OCI-M1 (cell line): ENCODE measurements at regions not wholly inside any gene's neighbourhood (a gene's known extent, or its start where the extent isn't known, plus 50 kb on each side); places are given as distances from the start of the nearest gene placed in this dataset.
"Not testable (repeated sequence)": the region's sequence is repeated elsewhere in the genome, so short reads cannot be mapped to it uniquely, and the experiment has no call there.

Experiments used
- DNase-seq: peaks from one replicate; lab custom pipeline; 2025; lab: John Stamatoyannopoulos, UW

DNA sequence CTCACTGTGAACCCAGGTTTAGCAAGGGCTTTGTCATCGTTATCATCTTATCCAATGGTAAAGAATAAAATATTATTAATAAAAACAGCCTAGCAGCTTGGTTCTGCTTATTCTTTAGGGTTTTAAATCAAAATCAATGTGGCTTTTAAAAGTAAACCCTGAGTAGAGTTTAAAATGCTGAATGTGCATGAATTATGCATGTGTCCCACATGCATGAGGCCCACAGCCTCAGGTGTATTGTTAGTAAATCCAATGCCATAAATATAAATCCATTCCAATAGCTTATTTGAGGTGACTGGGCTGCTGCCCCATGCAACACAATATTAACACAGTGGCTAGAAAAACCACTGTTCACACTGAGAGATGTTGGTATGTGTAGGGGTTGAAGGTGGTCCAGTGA, 254.1 kb downstream of the HNMT start:
- no peak for DNase-seq

DNA sequence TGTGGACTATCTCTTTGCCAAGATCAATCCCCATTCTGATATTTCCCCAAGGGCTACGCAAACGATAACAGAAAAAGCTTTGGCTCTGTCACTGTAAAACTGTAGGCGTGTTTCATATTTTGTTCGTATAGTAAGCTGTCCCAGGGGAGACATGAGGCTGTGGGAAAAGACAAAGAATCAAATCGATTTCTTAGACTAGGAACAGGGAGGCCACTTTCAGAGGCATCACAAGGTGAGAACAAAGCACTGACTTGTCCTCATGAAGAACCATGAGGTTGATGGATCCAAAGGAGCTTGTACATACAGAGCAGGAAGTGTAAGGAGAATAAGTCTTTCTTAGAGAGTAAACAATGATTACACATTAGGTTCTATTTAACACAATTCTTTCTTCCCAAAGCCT, 255.7 kb downstream of the HNMT start:
- DNase-seq = no peak

DNA sequence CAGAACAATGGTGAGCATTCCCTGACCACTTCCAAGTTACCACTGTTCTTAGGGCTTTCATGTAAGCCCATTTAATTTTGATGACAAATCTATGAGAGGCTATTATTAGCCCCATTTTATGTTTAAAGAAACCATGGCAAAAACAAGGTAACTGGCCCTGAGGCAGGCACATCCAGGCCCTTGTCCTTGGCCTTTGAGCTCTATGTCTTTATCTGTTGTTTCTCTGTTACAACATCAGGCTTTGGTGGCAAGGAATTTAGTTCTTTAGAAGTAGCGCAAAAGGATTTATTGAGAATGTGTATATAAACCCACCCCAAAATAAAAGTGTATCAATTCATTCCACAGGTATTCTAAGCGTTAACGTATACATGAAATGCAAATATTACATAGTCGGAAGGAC, 257.1 kb downstream of the HNMT start:
- no peak for DNase-seq

DNA sequence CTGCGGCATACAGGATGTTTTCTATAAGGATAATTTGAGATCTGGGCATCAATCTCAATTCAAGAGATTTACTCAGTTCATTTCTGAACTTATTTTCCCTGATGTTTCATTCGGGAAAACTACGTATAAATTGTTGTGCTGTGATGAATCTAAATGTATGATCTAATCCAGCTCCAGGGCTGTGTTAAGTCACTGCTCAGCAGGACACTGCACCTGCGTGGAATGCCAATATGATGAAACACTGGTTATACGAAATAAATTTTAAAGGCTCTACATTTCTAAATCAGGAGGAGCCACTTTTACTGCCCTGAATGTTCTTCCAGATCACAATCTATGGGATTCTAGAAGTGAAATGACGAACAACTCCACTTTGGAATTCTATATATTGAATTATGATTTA, 259.0 kb downstream of the HNMT start:
- no peak for DNase-seq

DNA sequence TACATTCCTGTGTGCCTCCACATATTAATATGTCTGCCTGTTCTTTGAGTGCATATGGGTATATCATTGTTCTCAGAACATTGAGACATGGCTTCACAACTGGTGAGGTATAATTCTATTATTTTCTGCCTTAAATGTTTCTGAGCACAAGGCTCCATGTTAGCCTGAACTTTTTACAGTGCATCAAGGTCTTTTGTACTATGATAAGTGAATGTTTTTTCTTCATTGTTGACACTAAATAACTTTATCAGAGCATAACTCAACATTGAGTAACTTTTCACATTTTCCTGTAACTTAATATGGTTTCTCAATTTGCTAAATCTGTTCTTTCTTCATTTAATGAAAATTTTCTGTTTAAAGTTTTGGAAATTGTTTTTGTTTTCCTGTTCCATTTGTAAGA, 262.9 kb downstream of the HNMT start:
- DNase-seq = no peak

DNA sequence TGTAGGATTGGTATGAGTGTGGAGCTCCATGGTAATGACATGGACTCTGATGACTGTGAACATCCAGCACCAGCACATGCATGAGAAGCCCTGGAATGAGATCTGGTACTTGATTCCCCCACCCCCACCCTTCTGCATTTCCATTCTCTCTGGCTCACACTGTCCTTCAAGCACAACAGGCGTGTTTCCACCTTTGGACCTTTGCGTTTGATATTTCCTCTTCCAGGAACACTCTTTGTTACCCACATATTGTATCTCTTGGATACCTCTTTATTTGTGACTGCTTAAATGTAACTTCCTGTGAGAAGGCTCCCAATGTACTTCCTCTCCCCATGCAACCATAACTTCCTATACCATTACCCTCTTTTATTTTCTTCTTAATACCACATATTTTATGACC, 263.8 kb downstream of the HNMT start:
- no peak for DNase-seq

DNA sequence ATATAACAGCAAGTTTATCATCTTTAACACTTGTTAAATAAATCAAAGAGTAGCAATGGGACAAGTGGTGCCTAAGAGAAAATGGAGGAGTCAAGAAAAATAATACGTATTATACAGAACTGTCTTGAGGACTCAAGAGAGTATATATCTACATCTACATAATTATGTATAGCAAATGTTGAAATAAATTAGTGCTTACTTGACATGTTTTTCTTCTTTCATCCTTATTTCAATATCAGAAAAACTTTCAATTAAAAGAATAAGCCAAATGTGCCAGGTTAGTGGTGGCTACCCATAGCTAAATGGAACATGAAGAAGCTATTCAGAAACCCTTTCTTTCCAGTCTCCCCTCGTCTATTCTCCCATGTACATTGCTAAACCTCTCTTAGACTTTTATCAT, 267.3 kb upstream of the SPOPL start:
- no peak for DNase-seq

DNA sequence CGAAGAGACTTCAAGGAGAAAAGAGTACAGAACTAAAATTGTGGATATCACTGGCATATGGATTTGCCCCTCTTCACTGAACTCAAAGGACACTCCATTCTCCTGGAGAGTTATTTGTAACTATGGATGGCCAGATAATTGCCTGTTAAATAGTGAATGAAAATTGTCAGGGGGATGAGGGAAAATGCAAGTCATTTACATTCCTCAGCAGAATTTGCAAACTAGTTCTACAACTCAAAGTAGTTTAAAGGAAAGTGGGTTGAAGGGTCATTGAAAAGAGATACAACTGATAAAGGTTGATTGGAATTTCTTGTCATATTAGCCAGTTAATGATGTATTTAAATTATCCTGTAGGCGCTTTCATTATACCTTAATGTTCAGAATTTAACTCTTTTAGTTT, 266.5 kb upstream of the SPOPL start:
- DNase-seq = no peak

DNA sequence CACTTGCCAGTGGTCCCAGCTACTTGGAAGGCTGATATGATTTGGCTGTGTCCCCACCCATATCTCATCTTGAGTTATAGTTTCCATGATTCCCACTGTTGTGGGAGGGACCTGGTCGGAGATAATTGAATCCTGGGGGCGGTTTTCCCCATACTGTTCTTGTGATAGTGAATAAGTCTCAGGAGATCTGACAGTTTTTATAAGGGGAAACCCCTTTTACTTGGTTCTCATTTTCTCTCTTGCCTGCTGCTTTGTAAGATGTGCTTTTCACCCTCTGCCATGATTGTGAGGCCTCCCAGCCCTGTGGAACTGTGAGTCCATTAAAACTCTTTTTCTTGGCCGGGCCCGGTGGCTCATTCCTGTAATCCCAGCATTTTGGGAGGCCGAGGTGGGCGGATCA, 265.4 kb upstream of the SPOPL start:
- DNase-seq = no peak

DNA sequence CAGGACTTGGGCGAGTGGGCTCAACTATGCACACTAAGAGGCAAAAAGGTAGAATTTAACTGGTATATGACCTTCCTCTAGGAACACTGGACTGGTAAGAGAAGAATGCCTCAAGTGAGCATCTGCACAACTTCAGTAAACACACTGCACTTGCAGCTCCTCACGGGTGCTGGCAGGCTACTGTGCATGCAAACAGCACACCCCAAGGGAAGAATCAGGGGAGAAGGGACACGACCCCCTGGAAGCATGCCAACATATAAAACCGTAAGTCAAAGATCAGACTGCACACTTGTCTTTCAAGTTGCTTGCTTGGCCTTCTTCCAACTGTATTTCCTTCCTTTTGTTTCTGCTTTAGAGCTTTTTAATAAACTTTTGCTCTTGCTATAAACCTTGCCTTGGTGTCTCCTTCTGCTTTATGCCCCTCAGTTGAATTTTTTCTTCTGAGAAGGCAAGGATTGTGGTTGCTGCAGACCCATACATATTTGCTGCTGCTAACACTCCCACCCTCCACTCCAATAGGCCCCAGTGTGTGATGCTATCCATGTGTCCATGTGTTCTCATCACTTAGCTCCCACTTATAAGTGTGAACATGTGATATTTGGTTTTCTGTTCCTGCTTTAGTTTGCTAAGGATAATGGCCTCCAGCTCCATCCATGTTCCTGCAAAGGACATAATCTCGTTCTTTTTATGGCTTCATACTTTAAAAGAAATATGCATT, 263.7 kb upstream of the SPOPL start:
- DNase-seq = no peak

DNA sequence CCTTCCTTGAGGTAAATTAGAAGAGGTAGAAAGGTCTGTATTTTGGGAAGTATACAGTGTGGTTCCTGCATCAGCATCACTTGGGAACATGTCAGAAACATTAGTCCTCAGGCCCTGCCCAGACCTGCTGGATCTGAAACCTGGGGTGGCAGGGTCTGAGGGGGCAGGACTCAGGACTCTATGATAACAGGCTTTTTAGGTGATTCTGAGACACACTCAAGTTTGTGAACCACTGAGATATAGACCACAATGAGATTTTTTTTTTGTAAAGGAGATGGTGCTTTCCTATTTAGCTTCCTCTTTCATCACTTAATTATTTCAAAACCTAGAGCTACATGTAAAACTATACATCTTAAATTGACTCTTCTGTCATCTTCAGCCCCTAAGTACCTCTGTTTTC, 262.7 kb upstream of the SPOPL start:
- DNase-seq = no peak

DNA sequence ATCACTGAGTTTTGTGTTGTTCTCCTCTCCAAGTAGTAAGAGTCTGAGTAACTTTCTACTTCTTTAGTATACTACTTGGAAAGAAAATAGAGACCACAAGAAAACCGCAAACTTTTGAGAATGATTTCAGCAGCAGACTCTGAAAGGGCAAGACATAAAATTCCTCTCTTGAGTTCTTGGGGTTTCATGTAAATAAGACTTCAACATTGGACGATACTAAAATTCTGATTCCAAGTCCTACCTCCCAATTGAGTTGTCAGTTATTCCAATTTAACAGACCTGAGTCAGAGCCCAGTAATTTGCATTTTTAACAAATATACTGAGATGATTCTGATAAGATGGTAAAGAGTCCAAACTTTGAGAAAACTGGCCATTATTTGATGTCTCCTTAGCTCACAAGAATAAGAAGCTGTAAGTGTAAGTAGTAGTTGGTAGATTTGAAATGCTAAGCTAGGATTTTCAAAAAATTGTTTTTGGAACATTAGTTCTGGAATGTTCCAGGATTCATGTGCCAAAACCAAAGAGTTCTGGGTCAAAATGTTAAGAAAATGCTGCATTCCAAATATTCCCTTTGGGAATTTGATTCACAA, 261.6 kb upstream of the SPOPL start:
- DNase-seq = no peak

DNA sequence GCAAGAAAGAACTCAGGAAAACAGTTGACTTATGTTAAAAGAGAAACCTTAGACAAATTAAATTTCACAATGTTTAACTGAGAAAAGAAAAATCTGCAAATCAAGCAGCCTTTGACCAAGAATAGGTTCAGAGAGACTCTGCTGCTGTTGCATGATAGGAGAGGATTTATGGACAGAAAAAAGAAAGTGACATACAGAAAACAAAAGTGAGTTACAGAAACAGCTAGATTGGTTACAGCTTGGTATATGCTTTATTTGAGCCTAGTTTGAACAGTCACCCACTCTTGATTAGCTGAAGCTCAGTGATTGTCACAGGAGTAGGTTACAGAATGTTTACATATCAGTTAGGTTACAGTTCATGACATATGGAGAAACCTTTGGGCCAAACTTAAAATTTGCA, 258.2 kb upstream of the SPOPL start:
- peak; percentile 10 for DNase-seq

DNA sequence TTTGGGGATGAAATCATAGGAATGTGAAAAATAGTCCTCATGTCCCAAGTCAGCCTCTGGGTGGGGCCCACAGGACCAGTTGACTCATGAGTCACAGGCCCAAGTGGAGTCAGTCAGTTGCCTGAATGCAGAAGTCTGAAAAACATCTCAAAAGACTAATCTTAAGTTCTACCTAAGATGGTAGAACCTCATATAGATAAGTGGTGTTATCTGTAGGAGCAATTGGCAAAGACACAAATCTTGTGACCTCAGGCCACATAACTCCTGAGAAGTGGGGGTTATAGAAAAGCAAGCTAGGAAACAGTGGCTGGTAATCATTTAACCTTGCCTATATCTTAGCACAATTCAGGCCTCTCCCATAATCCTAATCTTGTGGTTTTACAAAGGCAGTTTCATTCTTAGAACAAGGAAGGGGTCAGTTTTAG, 257.1 kb upstream of the SPOPL start:
- peak; percentile 80 for DNase-seq

DNA sequence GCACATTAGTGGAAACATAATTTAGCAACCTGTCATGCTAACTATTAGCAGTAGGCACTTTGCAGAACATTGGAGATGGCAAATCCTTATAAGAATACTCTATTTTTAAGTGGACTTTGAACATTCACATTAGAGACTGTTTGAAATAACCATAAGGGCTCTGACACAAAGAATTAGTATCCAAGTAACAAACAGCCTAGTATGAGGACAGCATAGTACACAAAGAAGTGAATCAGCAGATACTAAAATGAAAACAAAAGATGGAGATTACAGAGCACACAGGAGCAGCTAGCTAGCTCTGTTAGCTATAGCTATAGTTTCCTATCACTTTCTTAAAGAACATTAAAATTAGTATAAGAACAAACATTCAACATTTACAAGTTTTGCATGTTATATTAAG, 256.3 kb upstream of the SPOPL start:
- no peak for DNase-seq

DNA sequence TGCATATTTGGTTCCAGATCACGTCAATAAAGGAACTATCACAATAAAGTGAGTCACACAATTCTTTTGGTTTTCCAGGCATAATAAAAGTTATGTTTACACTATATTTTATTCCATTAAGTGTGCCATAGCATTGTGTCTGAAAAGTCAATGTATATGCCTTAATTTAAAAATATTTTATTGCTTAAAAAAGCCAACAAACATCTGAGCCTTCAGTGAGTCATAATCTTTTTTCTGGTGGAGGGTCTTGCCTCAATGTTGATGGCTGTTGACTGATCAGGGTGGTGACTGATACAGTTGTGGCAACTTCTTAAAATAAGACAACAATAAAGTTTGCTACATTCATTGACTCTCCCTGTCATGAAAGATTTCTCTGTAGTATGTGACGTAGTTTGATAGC, 254.3 kb upstream of the SPOPL start:
- DNase-seq = no peak

DNA sequence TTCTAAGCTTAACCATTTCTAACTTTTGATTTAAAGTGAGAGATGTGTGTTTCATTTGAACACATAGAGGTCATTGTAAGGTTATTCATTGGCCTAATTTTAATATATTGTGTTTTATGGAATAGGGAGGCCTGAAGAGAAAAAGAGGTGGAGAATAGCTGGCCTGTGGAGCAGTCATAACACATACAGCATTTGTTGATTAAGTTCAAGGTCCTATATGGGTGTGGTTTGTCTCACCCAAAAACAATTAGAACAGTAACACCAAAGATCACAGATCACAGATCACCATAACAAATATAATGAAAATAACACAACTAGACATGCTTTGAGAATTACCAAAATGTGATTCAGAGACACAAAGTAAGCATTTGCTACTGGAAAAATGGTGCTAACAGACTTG, 252.4 kb upstream of the SPOPL start:
- no peak for DNase-seq

DNA sequence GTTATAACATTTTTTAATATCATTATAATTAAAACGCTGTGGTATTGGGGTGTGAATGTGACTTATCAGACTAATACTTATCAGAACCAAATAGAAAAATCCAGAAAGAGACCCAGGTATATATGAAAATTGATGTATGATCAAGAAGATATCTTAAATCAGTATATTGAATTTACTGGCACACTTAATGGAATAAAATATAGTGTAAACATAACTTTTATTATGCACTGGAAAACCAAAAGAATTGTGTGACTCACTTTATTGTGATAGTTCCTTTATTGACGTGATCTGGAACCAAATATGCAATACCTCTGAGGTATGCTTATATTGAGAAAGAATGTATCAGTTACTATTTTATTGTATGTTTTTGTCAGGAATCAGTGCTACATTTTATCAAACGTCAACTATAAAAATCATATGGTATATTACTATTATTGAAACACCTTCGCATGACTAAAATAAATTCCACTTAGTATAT, 250.7 kb upstream of the SPOPL start:
- not testable (repeated sequence) for DNase-seq

DNA sequence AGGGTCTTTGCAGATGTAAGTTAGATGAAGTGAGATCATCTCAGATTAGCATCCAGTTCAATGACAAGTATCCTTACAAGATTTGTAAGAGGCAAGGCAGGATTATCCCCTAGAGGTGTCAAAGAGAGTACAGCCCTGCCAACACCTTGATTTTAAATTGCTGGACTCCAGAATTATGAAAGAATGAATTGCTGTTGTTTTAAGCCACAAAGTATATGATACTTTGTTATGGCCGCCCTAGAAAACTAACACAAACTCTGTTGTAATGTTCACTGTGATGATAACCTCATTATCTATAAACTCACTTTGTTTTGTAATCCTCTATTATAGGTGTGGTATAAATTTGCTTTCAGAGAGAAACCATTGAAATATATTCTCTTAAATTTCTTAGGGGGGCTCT, 249.0 kb upstream of the SPOPL start:
- no peak for DNase-seq

DNA sequence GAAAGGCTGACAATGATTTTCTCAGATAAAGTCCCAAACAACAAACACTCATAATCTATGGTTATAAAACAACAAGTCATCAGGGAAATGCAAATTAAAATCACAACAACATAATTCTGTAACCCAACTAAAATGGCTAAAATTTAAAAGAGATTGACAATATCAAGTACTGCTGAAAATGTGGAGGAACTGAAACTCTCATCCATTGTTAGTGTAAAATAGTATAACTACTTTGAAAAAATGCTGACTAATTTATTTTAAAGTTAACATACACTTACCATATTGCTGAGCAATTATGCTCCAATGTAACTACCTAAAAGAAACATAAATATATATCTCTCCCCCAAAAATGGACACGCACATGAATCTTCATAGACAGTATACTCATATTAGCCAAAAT, 245.9 kb upstream of the SPOPL start:
- DNase-seq = no peak

DNA sequence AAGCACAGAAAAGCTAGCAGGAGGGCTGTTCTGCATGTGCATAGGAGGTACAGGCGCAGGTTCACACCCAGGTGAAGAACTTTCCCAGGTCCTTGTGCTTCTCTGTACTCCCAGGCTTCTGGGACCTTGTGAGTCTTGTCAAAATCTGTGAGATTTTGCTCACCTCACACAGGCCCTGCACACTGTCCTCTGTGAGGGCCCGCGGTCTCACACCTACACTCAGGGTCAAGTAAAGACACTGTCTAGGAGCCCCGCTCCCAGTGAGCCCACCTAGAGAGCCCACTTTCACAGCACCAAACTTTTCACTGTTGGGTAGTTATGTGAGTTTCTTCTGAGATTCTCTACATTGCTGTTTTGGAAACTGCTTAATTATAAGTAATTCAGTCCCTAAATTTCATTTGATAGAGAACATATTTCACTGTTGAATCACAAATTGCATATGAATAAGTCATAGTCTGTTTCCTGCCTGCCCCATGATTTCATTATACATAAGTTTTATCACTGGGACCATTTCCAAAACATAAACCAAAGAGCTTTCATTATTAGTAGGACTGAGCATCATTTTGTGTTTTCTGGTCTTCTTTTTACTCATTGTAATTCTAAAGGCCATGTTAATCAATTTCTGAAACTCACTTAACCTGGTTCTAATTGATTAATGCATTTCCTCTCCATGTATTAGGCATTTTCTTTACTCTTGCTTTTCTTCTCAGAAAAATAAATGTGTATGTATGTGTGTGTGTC, 234.2 kb upstream of the SPOPL start:
- DNase-seq = no peak

DNA sequence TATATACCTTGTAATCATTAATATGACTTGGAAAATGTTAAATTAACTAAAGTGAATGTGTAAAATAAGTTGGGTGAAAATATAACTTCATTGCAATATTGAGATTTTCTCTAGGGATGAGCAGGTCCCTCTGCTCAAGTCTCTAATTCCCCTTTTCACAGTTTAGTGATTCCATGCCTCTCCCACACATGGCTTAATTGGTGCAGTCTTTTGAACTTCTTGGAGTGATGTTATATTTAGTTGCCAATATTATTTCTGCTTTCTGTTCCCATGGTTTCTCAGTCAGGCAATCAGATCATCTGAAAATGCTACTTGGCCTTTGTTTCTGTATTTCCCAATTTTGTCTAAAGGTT, 233.7 kb upstream of the SPOPL start:
- no peak for DNase-seq

DNA sequence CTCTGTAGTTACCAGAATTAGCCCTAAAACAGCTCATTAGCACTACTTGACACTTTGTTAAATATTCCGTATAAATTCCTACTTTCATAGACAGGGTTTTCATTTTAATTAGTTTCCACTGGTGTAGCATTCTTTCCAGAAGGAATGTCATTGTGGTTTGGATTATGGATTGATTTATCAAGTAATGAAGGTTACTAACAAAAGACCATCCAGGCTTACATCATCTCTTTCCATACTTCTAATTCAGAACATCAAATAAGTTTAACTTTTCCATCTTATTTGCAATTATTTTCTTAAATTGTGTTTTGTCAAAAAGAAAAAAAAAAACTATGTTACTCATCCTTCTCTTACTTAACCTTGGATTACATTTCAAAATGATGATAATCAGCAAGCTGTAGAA, 231.8 kb upstream of the SPOPL start:
- no peak for DNase-seq

DNA sequence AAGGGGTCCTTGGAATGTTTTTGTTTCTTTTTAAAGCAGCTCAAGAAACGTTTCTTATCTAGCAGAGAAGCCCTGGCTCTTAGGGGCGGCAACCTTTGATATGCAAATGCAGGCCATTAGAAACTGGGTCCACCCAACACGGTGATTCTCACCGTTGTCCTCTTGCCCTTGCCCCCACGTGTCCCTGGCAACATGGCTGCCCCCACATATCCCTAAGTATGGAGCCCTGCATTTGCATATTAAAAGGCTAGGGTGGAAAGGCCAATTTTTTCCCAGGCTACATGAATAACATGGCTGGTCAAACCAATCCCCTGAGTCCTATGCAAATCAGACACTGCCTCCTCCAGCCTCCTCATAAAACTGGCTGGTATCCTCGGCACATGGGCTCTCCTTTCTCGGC, 230.1 kb upstream of the SPOPL start:
- no peak for DNase-seq
